ENCODE measurements at regions not wholly inside any gene's neighbourhood (a gene's known extent, or its start where the extent isn't known, plus 50 kb on each side); places are given as distances from the start of the nearest gene placed in this dataset.

GRCh38 chr9:113807173-113808061 lies 68.7 kb upstream of the ZNF618 start:
- peaks cover 2% of the 10 kb centered on the region for H3K4me1 ChIP-seq (ENCODE audit: low read depth)
- ATAC-seq (peak; percentile 88), DNase-seq (peak in 2 of 3 donors; percentile 42 to 59)
- no peaks in the 10 kb centered on the region for H3K9me3 ChIP-seq
- intact Hi-C loops (cut with DNase I, micrococcal nuclease), result loop anchor here in 1 of 2 donors (10.0 kb wide), 1 partner anchor 487 kb away; no protein-coding TSS in a partner anchor
- TF ChIP-seq, protein P1, sequence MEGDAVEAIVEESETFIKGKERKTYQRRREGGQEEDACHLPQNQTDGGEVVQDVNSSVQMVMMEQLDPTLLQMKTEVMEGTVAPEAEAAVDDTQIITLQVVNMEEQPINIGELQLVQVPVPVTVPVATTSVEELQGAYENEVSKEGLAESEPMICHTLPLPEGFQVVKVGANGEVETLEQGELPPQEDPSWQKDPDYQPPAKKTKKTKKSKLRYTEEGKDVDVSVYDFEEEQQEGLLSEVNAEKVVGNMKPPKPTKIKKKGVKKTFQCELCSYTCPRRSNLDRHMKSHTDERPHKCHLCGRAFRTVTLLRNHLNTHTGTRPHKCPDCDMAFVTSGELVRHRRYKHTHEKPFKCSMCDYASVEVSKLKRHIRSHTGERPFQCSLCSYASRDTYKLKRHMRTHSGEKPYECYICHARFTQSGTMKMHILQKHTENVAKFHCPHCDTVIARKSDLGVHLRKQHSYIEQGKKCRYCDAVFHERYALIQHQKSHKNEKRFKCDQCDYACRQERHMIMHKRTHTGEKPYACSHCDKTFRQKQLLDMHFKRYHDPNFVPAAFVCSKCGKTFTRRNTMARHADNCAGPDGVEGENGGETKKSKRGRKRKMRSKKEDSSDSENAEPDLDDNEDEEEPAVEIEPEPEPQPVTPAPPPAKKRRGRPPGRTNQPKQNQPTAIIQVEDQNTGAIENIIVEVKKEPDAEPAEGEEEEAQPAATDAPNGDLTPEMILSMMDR (IDR thresholded peaks at IDR 0.05), result peak; percentile 75
- H3K36me3 ChIP-seq (ENCODE audit: low read depth), result no peaks in the 10 kb centered on the region
- no peak overlapping the region for H3K4me3 ChIP-seq

DNA sequence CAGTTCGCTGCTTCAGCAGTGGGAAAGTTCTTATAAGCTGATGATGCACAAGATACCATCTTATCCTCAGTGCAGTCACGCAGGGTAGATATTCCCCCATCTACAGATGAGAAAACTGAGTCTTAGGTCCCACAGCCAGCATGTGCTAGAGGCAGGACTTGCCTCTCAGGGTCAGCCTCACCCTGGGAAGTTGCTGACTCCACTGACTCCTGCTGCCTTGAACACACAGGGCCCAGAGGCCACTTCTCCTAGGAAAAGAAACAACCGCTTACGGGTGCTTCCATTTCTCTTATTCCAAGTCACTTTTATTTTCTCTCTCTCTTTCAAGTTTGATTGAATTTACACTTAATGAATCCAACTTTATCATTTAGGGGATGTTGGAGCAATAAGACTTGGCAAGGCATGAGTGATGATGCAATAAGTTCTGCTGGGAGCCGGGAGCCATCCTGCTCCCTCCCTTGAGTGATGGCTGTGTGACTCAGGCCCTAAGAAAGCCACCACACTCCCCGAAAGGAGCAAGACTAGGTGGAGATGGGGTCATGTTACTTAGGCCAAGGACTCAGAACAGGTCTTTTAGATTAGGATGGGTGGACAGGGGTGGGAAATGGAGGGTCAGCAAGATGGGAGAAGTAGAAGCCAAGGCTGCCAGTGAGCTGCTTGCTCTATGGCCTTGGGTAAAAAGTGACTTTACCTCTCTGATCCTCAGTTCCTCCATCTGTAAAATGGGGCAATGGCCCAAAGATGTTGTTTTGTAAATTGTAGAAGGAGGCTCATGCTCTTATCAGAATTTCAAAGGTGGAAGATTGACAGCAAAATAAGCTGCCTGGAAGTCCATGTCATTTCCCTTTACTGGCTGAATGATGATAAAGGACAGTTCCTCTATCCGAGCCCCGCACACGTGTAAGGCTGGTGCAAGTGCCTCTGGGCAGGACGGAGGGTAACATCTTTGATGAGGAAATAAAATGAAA lies 67.4 kb upstream of the ZNF618 start:
- intact Hi-C loops (cut with DNase I, micrococcal nuclease), result loop anchor here in 1 of 2 donors (10.0 kb wide), 1 partner anchor 486 kb away; no protein-coding TSS in a partner anchor
- TF ChIP-seq, protein P1 (IDR thresholded peaks at IDR 0.05), result no peak
- Histone ChIP-seq H3K9me3 (no peaks in the 10 kb centered on the region), H3K4me1 (ENCODE audit: low read depth) (peaks cover 2% of the 10 kb centered on the region), H3K4me3 (no peak overlapping the region), H3K36me3 (ENCODE audit: low read depth) (no peaks in the 10 kb centered on the region)
- DNase-seq (peak in 1 of 3 donors; percentile 12), ATAC-seq (peak; percentile 37)

DNA sequence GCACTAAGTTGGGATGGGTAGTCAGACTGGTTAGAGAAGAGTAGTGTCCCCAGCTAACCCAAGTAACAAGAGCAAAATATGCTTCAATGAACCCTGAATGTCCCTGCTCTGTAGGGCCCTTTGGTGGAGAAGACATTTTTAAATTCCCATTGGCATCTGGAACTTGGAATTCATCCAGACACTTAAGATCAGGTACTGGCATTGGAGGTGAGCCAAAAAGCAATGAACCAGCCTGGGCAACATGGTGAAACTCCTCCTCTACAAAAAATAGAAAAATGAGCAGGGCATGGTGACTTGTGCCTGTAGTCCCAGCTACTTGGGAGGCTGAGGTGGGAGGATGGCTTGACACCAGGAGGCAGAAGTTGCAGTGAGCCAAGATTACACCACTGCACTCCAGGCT lies 58.9 kb upstream of the ZNF618 start:
- H3K9me3 ChIP-seq, result no peaks in the 10 kb centered on the region
- no peaks in the 10 kb centered on the region for H3K4me1 ChIP-seq (ENCODE audit: low read depth)
- DNase-seq (no peak), ATAC-seq (no peak)
- no peaks in the 10 kb centered on the region for H3K36me3 ChIP-seq (ENCODE audit: low read depth)
- intact Hi-C loops (cut with DNase I, micrococcal nuclease), result no loop called here
- H3K4me3 ChIP-seq, result no peak overlapping the region
- TF ChIP-seq, protein P1 (IDR thresholded peaks at IDR 0.05), result no peak

- TF ChIP-seq, protein P1 (IDR thresholded peaks at IDR 0.05), result no peak
- no peak for ATAC-seq
- Histone ChIP-seq H3K9me3 (no peaks in the 10 kb centered on the region), H3K4me3 (no peak overlapping the region), H3K36me3 (ENCODE audit: low read depth) (no peaks in the 10 kb centered on the region), H3K4me1 (ENCODE audit: low read depth) (no peaks in the 10 kb centered on the region)
- no peak for DNase-seq
- intact Hi-C loops (cut with DNase I, micrococcal nuclease), result no loop called here
These were observed 57.7 kb upstream of the ZNF618 start for GRCh38 chr9:113818391-113818790.

- TF ChIP-seq, protein P1 (IDR thresholded peaks at IDR 0.05), result no peak
- Histone ChIP-seq H3K4me1 (ENCODE audit: low read depth) (no peaks in the 10 kb centered on the region), H3K9me3 (no peaks in the 10 kb centered on the region), H3K36me3 (ENCODE audit: low read depth) (no peaks in the 10 kb centered on the region), H3K4me3 (no peak overlapping the region)
- DNase-seq (no peak), ATAC-seq (no peak)
- intact Hi-C loops (cut with DNase I, micrococcal nuclease), result no loop called here
These were observed 53.8 kb upstream of the ZNF618 start for GRCh38 chr9:113822315-113822714.
